Neural progenitor cell (in vitro differentiated cells): ENCODE measurements at regions not wholly inside any gene's neighbourhood (a gene's known extent, or its start where the extent isn't known, plus 50 kb on each side); places are given as distances from the start of the nearest gene placed in this dataset.

ENCODE experiments used
- CTCF ChIP-seq: fragments of 200-600 bp; sonication (generic); IDR thresholded peaks from 2 replicates; pipeline ENCODE4 v1.5.1; 2017; ENCODE audit warnings: antibody characterized with exemption, mild to moderate bottlenecking
- EZH2 ChIP-seq: fragments of 200-600 bp; sonication (generic); IDR thresholded peaks from 2 replicates; pipeline ENCODE4 v1.6.1; 2017; ENCODE audit warnings: antibody characterized with exemption, mild to moderate bottlenecking, moderate library complexity

- TF ChIP-seq CTCF (no peak), EZH2 (no peak)
These were observed 421.3 kb downstream of the NYAP2 start for GRCh38 chr2:225820826-225821225.
